Fibroblast of villous mesenchyme (primary cell): ENCODE measurements at regions not wholly inside any gene's neighbourhood (a gene's known extent, or its start where the extent isn't known, plus 50 kb on each side); places are given as distances from the start of the nearest gene placed in this dataset.

Experiments used
- DNase-seq: peaks from one replicate; pipeline ENCODE4 v3.0.0-alpha.2; 2010; ENCODE audit warnings: low read depth
- H3K4me3 ChIP-seq: 2 replicates; pipeline ENCODE4 v1.5.1; 2011; ENCODE audit warnings: low read depth, mild to moderate bottlenecking, low read length
- TF ChIP-seq, protein P1 (sequence below): IDR thresholded peaks from 2 replicates; pipeline ENCODE4 v1.5.1; 2012; ENCODE audit warnings: low read depth, mild to moderate bottlenecking, low read length; ENCODE audit not compliant: insufficient read depth

DNA sequence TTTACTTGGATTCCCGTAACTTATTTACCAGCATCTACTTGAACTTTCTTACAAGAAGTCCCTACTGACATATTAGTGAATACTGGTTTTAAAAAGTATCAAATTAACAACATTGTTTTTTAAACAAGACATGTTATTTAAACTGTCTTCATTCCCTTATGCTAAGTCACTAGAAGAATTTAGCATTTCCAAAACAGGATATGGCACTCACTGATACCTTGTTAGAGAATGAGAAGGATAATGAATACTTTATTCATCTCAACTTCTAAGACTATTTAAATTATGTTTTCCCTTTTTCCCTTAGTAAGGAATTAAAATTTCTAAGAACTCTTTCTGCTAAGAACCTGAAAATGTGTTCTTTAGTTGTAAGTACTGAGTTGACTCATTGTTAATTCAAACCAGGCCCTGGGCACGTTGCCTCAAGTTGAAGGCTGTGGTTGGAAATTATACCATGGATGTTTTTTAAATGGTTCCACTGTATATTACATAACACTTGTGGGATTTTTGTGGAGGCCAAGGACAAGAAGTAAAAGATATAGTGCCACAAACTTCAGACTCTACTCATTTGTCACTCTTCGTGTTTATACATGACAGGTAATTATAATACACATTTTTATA is 219.0 kb upstream of the EDIL3 start:
- TF ChIP-seq, protein P1, sequence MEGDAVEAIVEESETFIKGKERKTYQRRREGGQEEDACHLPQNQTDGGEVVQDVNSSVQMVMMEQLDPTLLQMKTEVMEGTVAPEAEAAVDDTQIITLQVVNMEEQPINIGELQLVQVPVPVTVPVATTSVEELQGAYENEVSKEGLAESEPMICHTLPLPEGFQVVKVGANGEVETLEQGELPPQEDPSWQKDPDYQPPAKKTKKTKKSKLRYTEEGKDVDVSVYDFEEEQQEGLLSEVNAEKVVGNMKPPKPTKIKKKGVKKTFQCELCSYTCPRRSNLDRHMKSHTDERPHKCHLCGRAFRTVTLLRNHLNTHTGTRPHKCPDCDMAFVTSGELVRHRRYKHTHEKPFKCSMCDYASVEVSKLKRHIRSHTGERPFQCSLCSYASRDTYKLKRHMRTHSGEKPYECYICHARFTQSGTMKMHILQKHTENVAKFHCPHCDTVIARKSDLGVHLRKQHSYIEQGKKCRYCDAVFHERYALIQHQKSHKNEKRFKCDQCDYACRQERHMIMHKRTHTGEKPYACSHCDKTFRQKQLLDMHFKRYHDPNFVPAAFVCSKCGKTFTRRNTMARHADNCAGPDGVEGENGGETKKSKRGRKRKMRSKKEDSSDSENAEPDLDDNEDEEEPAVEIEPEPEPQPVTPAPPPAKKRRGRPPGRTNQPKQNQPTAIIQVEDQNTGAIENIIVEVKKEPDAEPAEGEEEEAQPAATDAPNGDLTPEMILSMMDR: no peak
- H3K4me3 ChIP-seq: no peak overlapping the region
- peak; percentile 60 for DNase-seq

GRCh38 chr5:84602371-84602771 is 217.7 kb upstream of the EDIL3 start:
- no peak for DNase-seq
- TF ChIP-seq, protein P1: no peak

DNA sequence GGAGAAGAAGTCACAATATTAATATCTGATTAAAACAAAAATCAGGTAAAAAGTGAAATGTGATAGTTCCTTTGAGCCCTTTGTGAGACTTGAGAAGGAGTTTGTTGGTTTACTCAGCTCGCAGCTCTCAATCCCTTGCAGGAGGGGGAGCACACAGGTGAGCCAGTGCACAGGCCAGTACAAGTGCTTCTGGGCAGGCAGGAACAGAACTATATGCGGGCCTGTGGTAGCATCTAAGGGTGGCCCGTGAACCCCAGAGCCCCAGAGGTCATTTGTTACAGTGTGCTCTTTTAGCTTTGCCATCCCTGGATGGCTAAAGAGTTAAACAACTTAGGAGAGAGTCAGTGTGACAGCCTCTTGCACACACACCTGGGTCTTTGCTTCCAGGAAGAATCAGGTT is 215.3 kb upstream of the EDIL3 start:
- TF ChIP-seq, protein P1: no peak
- no peak overlapping the region for H3K4me3 ChIP-seq
- DNase-seq: no peak

More at GRCh38 chr5:84602371-84602771, 217.7 kb upstream of the EDIL3 start:
- H3K4me3 ChIP-seq: no peak overlapping the region

- no peak for DNase-seq
- no peak overlapping the region for H3K4me3 ChIP-seq
- TF ChIP-seq, protein P1: no peak
Measured at GRCh38 chr5:84597904-84598303, 213.2 kb upstream of the EDIL3 start.

DNA sequence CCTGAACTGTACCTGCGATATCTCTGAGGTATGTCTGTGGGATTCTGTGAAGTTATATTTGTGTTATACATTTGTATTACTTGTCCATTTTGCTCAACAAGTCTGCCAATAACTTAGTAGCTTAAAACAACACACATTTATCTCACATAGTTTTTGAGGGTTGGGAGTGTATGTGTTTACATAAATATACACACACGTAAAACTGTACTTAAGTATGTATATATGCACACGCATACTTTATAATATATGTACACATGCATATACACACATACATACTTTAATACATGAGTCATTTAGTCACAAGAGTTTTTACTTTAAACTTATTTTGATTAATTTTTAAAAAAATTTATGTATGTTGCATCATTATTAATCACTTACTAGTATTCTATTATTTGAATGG is 205.9 kb upstream of the EDIL3 start:
- DNase-seq: no peak
- H3K4me3 ChIP-seq: no peak overlapping the region
- TF ChIP-seq, protein P1: no peak

DNA sequence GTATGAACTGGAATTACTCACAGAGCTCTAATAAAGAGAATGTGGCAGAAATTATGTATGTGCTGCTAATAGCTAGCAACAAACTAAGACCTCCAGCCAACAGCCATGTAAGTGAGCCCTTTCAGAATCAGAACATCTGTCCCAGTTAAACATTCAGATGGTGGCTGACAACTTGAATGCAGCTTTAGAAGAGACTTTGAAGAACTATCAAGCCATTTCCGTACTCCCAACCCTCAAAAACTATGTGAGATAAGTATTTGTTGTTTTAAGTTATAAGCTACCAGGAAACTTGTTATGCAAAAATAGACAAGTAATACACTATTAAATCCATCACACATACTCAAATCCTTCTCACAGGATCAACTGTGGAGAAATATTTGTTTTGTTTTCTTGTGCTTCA is 205.2 kb upstream of the EDIL3 start:
- no peak overlapping the region for H3K4me3 ChIP-seq
- TF ChIP-seq, protein P1: no peak
- no peak for DNase-seq

DNA sequence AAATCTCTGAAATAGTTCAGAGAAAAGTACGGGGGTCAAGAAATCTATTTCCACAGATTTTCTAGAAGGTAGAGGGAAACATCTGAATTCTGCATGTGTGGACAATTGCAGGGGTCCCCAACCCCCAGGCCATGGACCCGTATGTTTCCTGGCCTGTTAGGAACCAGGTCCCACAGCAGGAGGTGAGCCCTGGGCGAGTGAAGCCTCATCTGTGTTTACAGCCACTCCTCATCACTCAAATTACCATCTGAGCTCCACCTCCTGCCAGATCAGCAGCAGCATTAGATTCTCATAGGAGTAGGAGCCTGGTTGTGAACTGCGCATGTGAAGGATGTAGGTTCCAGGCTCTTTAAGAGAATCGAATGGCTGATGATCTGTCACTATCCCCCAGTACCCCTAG is 200.5 kb upstream of the EDIL3 start:
- no peak overlapping the region for H3K4me3 ChIP-seq
- DNase-seq: no peak
- TF ChIP-seq, protein P1: no peak
